BLaER1 treated with 17β-estradiol and CSF1 and Interleukin-3, amounts not matched to agents 10 nM and 100 nM (cell line): ENCODE measurements at regions not wholly inside any gene's neighbourhood (a gene's known extent, or its start where the extent isn't known, plus 50 kb on each side); places are given as distances from the start of the nearest gene placed in this dataset.

Experiments
- H3K27ac ChIP-seq, 11 experiments: shearing (Covaris generic); formaldehyde crosslinking; 2 replicates each; pipeline ENCODE4 v1.8.1; 2022
- H3K27me3 ChIP-seq, 11 experiments: shearing (Covaris generic); formaldehyde crosslinking; 2 replicates each; pipeline ENCODE4 v1.8.1; 2022
- H3K36me3 ChIP-seq, 11 experiments: shearing (Covaris generic); formaldehyde crosslinking; 2 replicates each; pipeline ENCODE4 v1.8.1; 2022
- H3K4me1 ChIP-seq, 10 experiments: shearing (Covaris generic); formaldehyde crosslinking; 2 replicates each; pipeline ENCODE4 v1.8.1; 2022
- H3K4me2 ChIP-seq, 11 experiments: shearing (Covaris generic); formaldehyde crosslinking; 2 replicates each; pipeline ENCODE4 v1.8.1; 2022
- H3K4me3 ChIP-seq, 10 experiments: shearing (Covaris generic); formaldehyde crosslinking; 2 replicates each; pipeline ENCODE4 v1.8.1; 2022
- H3K9ac ChIP-seq, 11 experiments: shearing (Covaris generic); formaldehyde crosslinking; 2 replicates each; pipeline ENCODE4 v1.8.1; 2022
- H3K9me3 ChIP-seq, 11 experiments: shearing (Covaris generic); formaldehyde crosslinking; replicated peaks in 1 of 11; 2 replicates each; pipeline ENCODE4 v1.8.1; 2022
- H4K20me1 ChIP-seq, 11 experiments: shearing (Covaris generic); formaldehyde crosslinking; 2 replicates each; pipeline ENCODE4 v1.8.1; 2022
- Cebpa-rat ChIP-seq, 11 experiments: shearing (Covaris generic); IDR thresholded peaks; 2 replicates each; pipeline ENCODE4 v1.8.1; 2022

DNA sequence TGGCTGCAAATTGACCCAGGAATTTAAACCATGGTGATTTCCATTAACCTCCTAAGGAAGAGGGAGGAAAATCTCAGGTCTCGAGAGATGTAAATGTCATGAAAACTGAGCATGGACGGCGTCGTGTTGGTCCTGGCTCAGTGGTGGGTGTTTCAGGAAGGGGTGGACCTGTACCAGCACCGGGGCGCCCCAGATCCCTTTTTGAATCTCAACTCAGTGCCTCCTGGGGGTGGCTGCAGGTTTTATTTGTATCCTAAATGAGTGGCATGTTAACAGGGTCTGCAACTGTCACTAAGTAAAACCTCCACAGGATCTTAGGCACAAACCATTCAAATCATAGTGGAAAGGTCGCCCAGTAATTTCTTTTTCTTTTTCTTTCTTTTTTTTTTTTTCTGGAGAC lies 101.3 kb downstream of the ASCL4 start:
- no peak overlapping the region for H3K9ac ChIP-seq
- H3K4me3 ChIP-seq = no peak overlapping the region
- H3K27ac ChIP-seq = no peak overlapping the region
- no peak for TF ChIP-seq Cebpa-rat (IDR thresholded peaks at IDR 0.05)
- H3K9me3 ChIP-seq = no peaks in the 10 kb centered on the region
- H3K27me3 ChIP-seq = no peaks in the 10 kb centered on the region
- H3K36me3 ChIP-seq = no peaks in the 10 kb centered on the region
- H4K20me1 ChIP-seq = no peaks in the 10 kb centered on the region
- H3K4me1 ChIP-seq = peaks cover 0 to 16% (median 0%) of the 10 kb centered on the region in 10 experiments; a peak in 5 of 20 replicates
- H3K4me2 ChIP-seq = no peak overlapping the region

DNA sequence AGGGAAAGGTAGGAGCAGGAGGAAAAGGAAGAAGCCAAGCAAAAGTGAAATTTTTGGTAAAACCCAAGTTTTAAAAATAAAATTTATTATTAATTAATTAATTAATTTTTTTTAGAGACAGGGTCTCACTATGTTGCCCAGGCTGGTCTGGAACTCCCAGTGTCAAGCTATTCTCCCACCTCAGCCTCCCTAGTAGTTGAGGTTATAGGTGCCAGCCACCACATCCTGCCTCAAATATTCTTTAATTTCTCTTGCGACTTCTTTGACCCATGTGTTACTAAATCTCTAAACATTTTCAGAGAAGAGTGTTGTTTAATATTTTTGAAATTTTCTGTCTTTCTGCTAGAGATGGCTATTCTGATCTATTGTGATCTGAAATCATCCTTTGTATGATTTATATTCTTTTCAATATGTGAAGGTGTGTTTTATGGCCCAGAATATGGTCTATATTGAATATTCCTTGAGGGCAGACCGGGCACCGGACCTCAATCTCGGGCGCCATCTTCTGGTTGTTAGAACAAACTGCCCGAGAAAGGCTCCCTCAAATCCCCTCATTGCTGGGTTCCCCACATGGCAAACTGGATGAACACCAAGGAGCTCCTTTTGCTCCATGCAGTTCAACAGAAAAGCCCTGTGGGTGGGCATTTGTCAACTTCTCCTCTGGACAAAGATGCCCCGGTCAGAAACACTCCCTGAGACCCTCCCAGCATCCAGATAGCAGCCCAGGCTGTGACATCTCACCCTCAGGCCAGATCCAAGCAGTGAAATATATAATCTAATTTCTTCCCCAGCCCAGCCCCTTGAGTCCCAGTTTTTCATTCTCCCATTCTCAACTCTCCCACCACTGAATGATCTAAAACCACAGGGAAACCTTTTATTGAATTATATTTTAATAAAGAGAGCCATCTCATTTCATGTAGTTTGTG lies 110.5 kb downstream of the ASCL4 start:
- Histone ChIP-seq H3K27ac (no peak overlapping the region), H3K4me2 (peak overlapping the region in 1 of 11 experiments; percentile 28; a peak in 1 of 22 replicates), H3K36me3 (no peaks in the 10 kb centered on the region), H3K9me3 (no peaks in the 10 kb centered on the region), H3K4me1 (peaks cover 0 to 39% (median 0%) of the 10 kb centered on the region in 10 experiments; a peak in 4 of 20 replicates), H3K4me3 (no peak overlapping the region), H3K27me3 (no peaks in the 10 kb centered on the region), H4K20me1 (no peaks in the 10 kb centered on the region), H3K9ac (no peak overlapping the region)
- no peak for TF ChIP-seq Cebpa-rat (IDR thresholded peaks at IDR 0.05)

DNA sequence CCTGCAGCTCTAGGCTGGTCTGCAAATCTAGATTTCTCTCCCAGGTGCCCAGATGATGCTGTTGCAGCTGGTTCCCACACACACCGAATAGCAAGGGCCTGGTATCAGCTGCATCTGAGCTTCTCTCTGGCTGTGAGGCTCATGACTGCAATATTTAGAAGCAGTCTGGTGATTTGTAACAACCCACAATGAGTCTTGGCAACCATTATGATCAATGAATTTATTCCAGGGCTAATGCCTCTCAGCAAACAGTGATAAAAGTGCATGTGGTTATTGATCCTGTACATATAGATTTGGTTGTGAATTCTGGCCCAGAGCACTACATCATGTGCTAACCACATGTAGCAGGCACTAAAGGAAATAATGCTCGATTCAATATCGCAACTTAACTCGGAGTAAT lies 114.3 kb downstream of the ASCL4 start:
- TF ChIP-seq Cebpa-rat (IDR thresholded peaks at IDR 0.05) = no peak
- Histone ChIP-seq H3K4me3 (no peak overlapping the region), H3K27ac (no peak overlapping the region)

DNA sequence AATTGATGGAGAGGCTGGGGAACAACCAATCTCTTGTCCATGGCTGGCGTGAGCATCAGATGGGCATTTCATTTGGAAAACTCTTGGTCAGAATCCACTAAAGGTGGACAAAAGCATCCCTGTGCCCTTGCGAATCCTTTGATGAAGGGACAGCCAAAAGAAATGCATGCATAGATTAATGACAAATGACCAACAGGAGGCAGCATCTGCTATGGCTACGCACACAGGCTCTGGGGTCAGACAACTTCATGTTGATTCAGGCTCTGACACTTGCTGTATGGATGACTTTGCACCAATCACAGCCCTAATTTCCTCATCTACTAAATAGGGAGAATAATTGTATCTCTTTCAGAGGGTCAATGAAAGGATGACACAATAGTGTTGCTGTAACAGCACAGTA lies 117.5 kb downstream of the ASCL4 start:
- H3K4me1 ChIP-seq = no peaks in the 10 kb centered on the region
- no peak for TF ChIP-seq Cebpa-rat (IDR thresholded peaks at IDR 0.05)
- no peak overlapping the region for H3K9ac ChIP-seq
- H3K27ac ChIP-seq = no peak overlapping the region
- no peaks in the 10 kb centered on the region for H3K36me3 ChIP-seq
- no peaks in the 10 kb centered on the region for H3K27me3 ChIP-seq
- no peak overlapping the region for H3K4me3 ChIP-seq
- H3K4me2 ChIP-seq = no peak overlapping the region
- no peaks in the 10 kb centered on the region for H3K9me3 ChIP-seq
- no peaks in the 10 kb centered on the region for H4K20me1 ChIP-seq

More for the DNA sequence above, 114.3 kb downstream of the ASCL4 start:
- peaks cover 0 to 12% (median 0%) of the 10 kb centered on the region in 10 experiments; a peak in 1 of 20 replicates for H3K4me1 ChIP-seq
- H3K9me3 ChIP-seq = no peaks in the 10 kb centered on the region
- no peak overlapping the region for H3K9ac ChIP-seq
- no peak overlapping the region for H3K4me2 ChIP-seq
- H4K20me1 ChIP-seq = no peaks in the 10 kb centered on the region
- no peaks in the 10 kb centered on the region for H3K36me3 ChIP-seq
- no peaks in the 10 kb centered on the region for H3K27me3 ChIP-seq

DNA sequence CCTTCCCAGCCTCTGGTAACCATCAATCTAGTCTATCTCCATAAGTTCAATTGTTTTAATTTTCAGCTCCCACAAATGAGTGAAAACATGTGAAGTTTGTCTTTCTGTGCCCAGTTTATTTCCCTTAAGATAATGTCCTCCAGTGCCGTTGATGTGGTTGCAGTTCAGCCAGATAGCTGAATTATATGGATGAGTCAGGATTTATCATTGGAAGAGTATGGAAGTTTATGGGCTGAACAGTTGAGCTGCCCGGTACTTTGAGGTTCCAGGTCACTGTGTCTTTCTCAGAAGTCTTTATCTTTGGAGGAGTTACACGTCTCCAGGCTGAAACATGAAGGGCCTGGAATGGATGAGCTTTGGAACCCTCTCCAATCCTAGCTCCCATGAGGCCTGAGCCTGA lies 120.1 kb downstream of the ASCL4 start:
- H3K27ac ChIP-seq = no peak overlapping the region
- no peaks in the 10 kb centered on the region for H3K4me1 ChIP-seq
- no peak overlapping the region for H3K4me3 ChIP-seq
- no peaks in the 10 kb centered on the region for H4K20me1 ChIP-seq
- H3K9me3 ChIP-seq = no peaks in the 10 kb centered on the region
- no peaks in the 10 kb centered on the region for H3K27me3 ChIP-seq
- TF ChIP-seq Cebpa-rat (IDR thresholded peaks at IDR 0.05) = no peak
- H3K4me2 ChIP-seq = no peak overlapping the region
- no peaks in the 10 kb centered on the region for H3K36me3 ChIP-seq
- no peak overlapping the region for H3K9ac ChIP-seq

DNA sequence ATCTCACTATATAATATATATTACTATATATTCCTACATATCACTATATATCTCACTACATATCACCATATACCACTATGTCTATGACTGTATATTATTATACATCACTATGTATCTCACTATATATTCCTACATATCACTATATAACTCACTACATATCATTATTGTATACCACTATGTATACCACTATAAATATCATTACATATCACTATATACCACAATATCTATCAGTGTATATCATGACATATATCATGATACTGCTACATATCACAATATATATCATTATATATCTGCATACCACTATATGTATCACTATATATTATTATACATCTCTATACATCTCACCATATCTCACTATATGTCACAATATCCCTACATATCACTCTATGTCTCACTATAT lies 121.5 kb downstream of the ASCL4 start:
- Histone ChIP-seq H3K9ac (no peak overlapping the region), H3K27me3 (no peaks in the 10 kb centered on the region), H3K4me2 (no peak overlapping the region), H3K9me3 (no peaks in the 10 kb centered on the region), H3K27ac (no peak overlapping the region), H3K4me1 (no peaks in the 10 kb centered on the region), H4K20me1 (no peaks in the 10 kb centered on the region), H3K36me3 (no peaks in the 10 kb centered on the region), H3K4me3 (no peak overlapping the region)
- no peak for TF ChIP-seq Cebpa-rat (IDR thresholded peaks at IDR 0.05)

DNA sequence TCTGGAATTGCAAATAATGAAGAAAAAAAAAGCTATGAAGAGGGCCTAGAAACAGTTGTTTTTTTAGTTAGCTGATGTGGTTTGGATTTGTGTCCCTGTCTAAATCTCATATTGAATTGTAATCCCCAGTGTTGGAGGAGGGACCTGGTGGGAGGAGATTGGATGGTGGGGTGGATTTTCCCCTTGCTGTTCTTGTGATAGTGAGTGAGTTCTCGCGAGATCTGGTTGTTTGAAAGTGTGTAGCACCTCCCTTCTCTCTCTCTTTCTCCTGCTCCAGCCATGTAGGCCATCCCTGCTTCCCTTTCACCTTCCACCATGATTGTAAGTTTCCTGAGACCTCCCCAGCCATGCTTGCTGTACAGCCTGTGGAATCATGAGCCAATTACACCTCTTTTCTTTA lies 126.1 kb downstream of the ASCL4 start:
- Histone ChIP-seq H3K27me3 (peaks cover 9 to 33% (median 26%) of the 10 kb centered on the region in 11 experiments; a peak in 21 of 22 replicates), H3K9ac (no peak overlapping the region), H3K4me3 (no peak overlapping the region), H3K4me2 (no peak overlapping the region), H4K20me1 (no peaks in the 10 kb centered on the region), H3K27ac (no peak overlapping the region), H3K4me1 (peaks cover 0 to 14% (median 7%) of the 10 kb centered on the region in 10 experiments; a peak in 11 of 20 replicates), H3K36me3 (no peaks in the 10 kb centered on the region), H3K9me3 (no peaks in the 10 kb centered on the region)
- no peak for TF ChIP-seq Cebpa-rat (IDR thresholded peaks at IDR 0.05)

DNA sequence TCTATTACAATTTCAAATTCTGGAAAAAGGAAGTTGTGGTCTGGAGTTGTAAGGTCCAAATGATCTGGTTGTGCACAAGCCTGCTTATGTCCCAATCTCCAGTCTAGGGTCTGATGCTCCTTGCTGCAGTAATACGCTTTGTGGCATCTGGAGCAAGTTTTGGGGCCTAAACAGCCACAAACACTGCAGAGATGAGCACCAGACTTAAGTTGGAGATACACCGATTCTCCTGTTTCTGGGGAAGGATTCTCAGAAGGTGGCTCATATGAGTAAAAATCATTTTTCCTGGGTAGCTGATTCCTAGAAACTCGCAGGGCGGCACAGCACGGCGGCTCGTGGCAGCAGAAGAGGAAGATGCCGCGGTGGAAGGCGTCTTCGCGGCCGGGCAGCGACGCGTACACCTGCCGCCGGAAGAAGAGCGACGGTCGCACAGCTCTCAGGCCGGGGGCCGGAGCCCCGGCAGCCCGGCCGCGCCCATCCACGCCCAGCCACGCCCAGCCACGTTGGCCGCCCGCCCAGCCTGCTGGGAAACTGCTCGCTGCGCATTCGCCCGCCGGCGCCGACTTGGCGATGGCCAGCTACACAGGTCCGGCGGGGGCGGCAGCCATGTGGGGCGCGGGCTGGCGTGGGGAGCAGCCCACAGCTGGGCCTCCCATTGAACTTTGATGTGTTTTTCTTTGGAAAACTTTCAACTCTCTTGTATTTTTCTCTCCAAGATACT lies 129.0 kb downstream of the ASCL4 start:
- Histone ChIP-seq H3K27ac (peak overlapping the region in 1 of 11 experiments; percentile 10; a peak in 1 of 22 replicates), H3K36me3 (no peaks in the 10 kb centered on the region), H3K9ac (peak overlapping the region in 3 of 11 experiments; percentile 7 to 55 (median 38); a peak in 5 of 22 replicates), H3K9me3 (no peaks in the 10 kb centered on the region), H4K20me1 (no peaks in the 10 kb centered on the region), H3K4me3 (peak overlapping the region; percentile 40 to 62 (median 50)), H3K4me1 (peaks cover 0 to 14% (median 7%) of the 10 kb centered on the region in 10 experiments; a peak in 11 of 20 replicates), H3K4me2 (peak overlapping the region; percentile 54 to 88 (median 74)), H3K27me3 (peaks cover 9 to 33% (median 26%) of the 10 kb centered on the region in 11 experiments; a peak in 21 of 22 replicates)
- no peak for TF ChIP-seq Cebpa-rat (IDR thresholded peaks at IDR 0.05)

DNA sequence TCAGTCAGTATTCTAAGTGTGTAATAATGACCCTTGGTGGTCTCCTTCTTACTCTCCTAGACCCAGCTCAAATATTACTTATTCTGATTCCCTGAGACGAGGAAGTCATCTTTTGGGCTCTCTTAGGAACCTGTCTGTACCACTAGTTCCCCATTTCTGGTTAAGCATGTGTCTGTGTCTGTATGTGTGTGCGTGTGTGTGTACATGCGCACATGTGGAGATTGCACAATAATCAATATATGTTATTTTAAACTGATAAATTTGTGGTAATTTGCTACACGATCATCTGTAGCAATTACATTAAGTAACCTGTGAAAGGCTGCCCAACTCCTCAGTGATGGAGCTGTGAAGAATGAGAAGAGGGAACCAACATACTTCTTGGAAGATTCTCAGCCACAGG lies 132.2 kb downstream of the ASCL4 start:
- no peak overlapping the region for H3K9ac ChIP-seq
- no peaks in the 10 kb centered on the region for H3K36me3 ChIP-seq
- no peak overlapping the region for H3K4me2 ChIP-seq
- no peaks in the 10 kb centered on the region for H4K20me1 ChIP-seq
- peak in 4 of 11 experiments; percentile 24 to 64 (median 31); a peak in 3 of 22 replicates for TF ChIP-seq Cebpa-rat (IDR thresholded peaks at IDR 0.05)
- H3K4me3 ChIP-seq = no peak overlapping the region
- H3K27ac ChIP-seq = no peak overlapping the region
- H3K4me1 ChIP-seq = peaks cover 0 to 14% (median 7%) of the 10 kb centered on the region in 10 experiments; a peak in 11 of 20 replicates
- peaks cover 9 to 33% (median 26%) of the 10 kb centered on the region in 11 experiments; a peak in 21 of 22 replicates for H3K27me3 ChIP-seq
- H3K9me3 ChIP-seq = no peaks in the 10 kb centered on the region
